OCI-LY1 (cell line): ENCODE measurements at regions not wholly inside any gene's neighbourhood (a gene's known extent, or its start where the extent isn't known, plus 50 kb on each side); places are given as distances from the start of the nearest gene placed in this dataset.

ENCODE experiments used
- CTCF ChIP-seq: fragments of 200-600 bp; sonication (generic), shearing (Covaris generic); IDR thresholded peaks from 2 replicates; pipeline ENCODE4 v1.5.1; 2017; ENCODE audit warnings: mild to moderate bottlenecking, antibody characterized with exemption, low read length, moderate library complexity, mixed read lengths
- EZH2 ChIP-seq: fragments of 200-600 bp; sonication (generic), shearing (Covaris generic); IDR thresholded peaks from 2 replicates; pipeline ENCODE4 v1.8.0; 2017; ENCODE audit warnings: borderline replicate concordance, mixed run types, mild to moderate bottlenecking, antibody characterized with exemption, low read length, moderate library complexity, mixed read lengths

DNA sequence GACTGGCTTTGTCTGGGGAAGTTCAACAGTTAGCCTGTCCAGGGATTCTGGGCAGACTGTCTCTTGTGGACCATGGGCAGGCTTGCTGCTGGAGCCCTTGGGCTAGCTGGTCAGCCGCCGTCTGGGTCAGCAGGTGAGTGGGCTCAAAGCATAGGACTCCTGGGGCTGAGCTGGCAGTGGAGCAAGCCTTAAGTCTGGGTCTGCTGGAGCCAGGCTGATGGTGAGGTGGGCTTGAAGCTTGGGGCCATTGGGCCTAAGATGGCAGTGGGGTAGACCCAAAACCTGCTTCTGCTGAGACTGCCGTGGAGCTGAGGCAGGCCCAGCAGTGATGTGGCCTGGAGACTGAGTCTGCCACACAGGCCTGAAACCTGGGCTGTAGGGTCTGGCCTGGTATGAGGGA lies 645.1 kb downstream of the RAPGEF2 start:
- no peak for TF ChIP-seq CTCF
- TF ChIP-seq EZH2, result no peak
